ENCODE measurements at regions not wholly inside any gene's neighbourhood (a gene's known extent, or its start where the extent isn't known, plus 50 kb on each side); places are given as distances from the start of the nearest gene placed in this dataset.
A peak's percentile ranks its signal among the peaks of the same experiment; 100 is the strongest.
"Not testable (repeated sequence)": the region's sequence is repeated elsewhere in the genome, so short reads cannot be mapped to it uniquely, and the experiment has no call there.

- no peak for DNase-seq
Measured at GRCh38 chr2:118387509-118387908, 299.2 kb downstream of the INSIG2 start.

GRCh38 chr2:118386641-118387302 is 298.5 kb downstream of the INSIG2 start:
- no peak for DNase-seq

- no peak for DNase-seq
Measured at GRCh38 chr2:118380915-118381653, 292.8 kb downstream of the INSIG2 start.

GRCh38 chr2:118375907-118376485 is 287.7 kb downstream of the INSIG2 start:
- no peak for DNase-seq

GRCh38 chr2:118374974-118375755 is 286.9 kb downstream of the INSIG2 start:
- no peak for DNase-seq

- DNase-seq: no peak
Measured at GRCh38 chr2:118372886-118373830, 284.9 kb downstream of the INSIG2 start.

GRCh38 chr2:118371515-118371914 is 283.2 kb downstream of the INSIG2 start:
- peak; percentile 5 for DNase-seq

GRCh38 chr2:118369521-118369920 is 281.2 kb downstream of the INSIG2 start:
- not testable (repeated sequence) for DNase-seq

GRCh38 chr2:118363604-118364003 is 275.3 kb downstream of the INSIG2 start:
- no peak for DNase-seq

- DNase-seq: no peak
Measured at GRCh38 chr2:118356051-118356450, 267.8 kb downstream of the INSIG2 start.

- no peak for DNase-seq
Measured at GRCh38 chr2:118351796-118352195, 263.5 kb downstream of the INSIG2 start.

- DNase-seq: no peak
Measured at GRCh38 chr2:118350621-118351020, 262.4 kb downstream of the INSIG2 start.

- DNase-seq: no peak
Measured at GRCh38 chr2:118349365-118349764, 261.1 kb downstream of the INSIG2 start.

- no peak for DNase-seq
Measured at GRCh38 chr2:118348380-118349034, 260.2 kb downstream of the INSIG2 start.

GRCh38 chr2:118345465-118345864 is 257.2 kb downstream of the INSIG2 start:
- DNase-seq: no peak

GRCh38 chr2:118340103-118340502 is 251.8 kb downstream of the INSIG2 start:
- no peak for DNase-seq

GRCh38 chr2:118339386-118339785 is 251.1 kb downstream of the INSIG2 start:
- no peak for DNase-seq

GRCh38 chr2:118333664-118334063 is 245.4 kb downstream of the INSIG2 start:
- no peak for DNase-seq

- no peak for DNase-seq
Measured at GRCh38 chr2:118325321-118325955, 237.2 kb downstream of the INSIG2 start.

- no peak for DNase-seq
Measured at GRCh38 chr2:118322406-118322805, 234.1 kb downstream of the INSIG2 start.

Data from renal pelvis (tissue), 1 donor.